MCF 10A (cell line): ENCODE measurements at regions not wholly inside any gene's neighbourhood (a gene's known extent, or its start where the extent isn't known, plus 50 kb on each side); places are given as distances from the start of the nearest gene placed in this dataset.

ENCODE experiments used
- BruUV-seq: library from RNA; stranded (reverse); fragments of 400-500 nt; replicated peaks from 2 replicates; lab custom pipeline; 2021; lab: Mats Ljungman, UMichigan
- CTCF ChIA-PET: fragments of 300-600 bp; sonication (Branson Sonifier 250); formaldehyde crosslinking; extraction: SDS; loops from one replicate; lab custom pipeline; 2021; ENCODE audit warnings: antibody characterized with exemption, inconsistent platforms; lab: Yijun Ruan, JAX
- POLR2A ChIA-PET: fragments of 300-600, 350-650 bp; sonication (Branson Sonifier 250); formaldehyde crosslinking; extraction: SDS; loops from one replicate; lab custom pipeline; 2020; ENCODE audit warnings: antibody characterized with exemption, inconsistent platforms; lab: Yijun Ruan, JAX
- DNase-seq: peaks from one replicate; pipeline ENCODE4 v3.0.0-alpha.2; 2018; ENCODE audit not compliant: unreplicated experiment
- H3K27ac Mint-ChIP-seq: one replicate; pipeline ENCODE4 v1.8.0; 2022; ENCODE audit warnings: mild to moderate bottlenecking, low read depth, mixed read lengths; ENCODE audit not compliant: unreplicated experiment
- H3K27me3 Mint-ChIP-seq: one replicate; pipeline ENCODE4 v1.8.0; 2022; ENCODE audit warnings: mixed read lengths; ENCODE audit not compliant: insufficient read depth, unreplicated experiment
- H3K36me3 Mint-ChIP-seq: one replicate; pipeline ENCODE4 v1.8.0; 2022; ENCODE audit warnings: mild to moderate bottlenecking, moderate library complexity, mixed read lengths; ENCODE audit not compliant: insufficient read depth, unreplicated experiment
- H3K4me1 Mint-ChIP-seq: one replicate; pipeline ENCODE4 v1.8.0; 2022; ENCODE audit warnings: mixed read lengths; ENCODE audit not compliant: insufficient read depth, unreplicated experiment
- H3K4me3 Mint-ChIP-seq: one replicate; pipeline ENCODE4 v1.8.0; 2022; ENCODE audit warnings: mild to moderate bottlenecking, moderate library complexity, mixed read lengths; ENCODE audit not compliant: unreplicated experiment
- H3K9me3 Mint-ChIP-seq: one replicate; pipeline ENCODE4 v1.8.0; 2022; ENCODE audit warnings: mixed read lengths; ENCODE audit not compliant: unreplicated experiment
- intact Hi-C: fragments of 100-400 bp; cut with micrococcal nuclease; formaldehyde crosslinking; loops from 2 replicates; pipeline ENCODE4 v1.14.1; 2022
- TF ChIP-seq, protein P1 (sequence below): fragments of 200-600 bp; IDR thresholded peaks from one replicate; pipeline ENCODE4 v1.8.0; 2022; ENCODE audit warnings: antibody characterized with exemption, mild to moderate bottlenecking; ENCODE audit not compliant: unreplicated experiment

DNA sequence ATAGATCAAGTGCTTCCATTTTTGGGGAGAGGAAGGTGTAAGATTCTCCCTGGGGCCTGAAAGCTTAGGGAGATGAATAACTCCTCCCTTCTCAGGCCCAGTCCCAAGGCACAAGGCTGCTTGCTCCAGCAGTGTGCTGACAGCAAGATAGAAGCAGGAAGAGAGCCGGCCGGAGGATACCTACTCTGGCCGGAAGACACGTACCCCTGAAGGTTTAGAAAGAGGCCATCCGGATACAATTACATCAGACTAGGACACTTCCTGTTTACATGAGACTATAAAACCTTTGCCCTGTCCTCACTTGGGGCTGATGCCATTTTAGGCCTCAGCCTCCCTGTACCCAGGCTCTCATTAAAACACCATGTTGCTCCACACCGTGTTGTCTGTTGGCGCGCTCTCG lies 329.9 kb downstream of the SV2B start:
- ChIA-PET POLR2A (interaction anchor here (0.9 kb wide), 1 partner anchor 85 kb away, joined by 3 read pairs; no protein-coding TSS in a partner anchor), CTCF (no interaction called here)
- TF ChIP-seq, protein P1, sequence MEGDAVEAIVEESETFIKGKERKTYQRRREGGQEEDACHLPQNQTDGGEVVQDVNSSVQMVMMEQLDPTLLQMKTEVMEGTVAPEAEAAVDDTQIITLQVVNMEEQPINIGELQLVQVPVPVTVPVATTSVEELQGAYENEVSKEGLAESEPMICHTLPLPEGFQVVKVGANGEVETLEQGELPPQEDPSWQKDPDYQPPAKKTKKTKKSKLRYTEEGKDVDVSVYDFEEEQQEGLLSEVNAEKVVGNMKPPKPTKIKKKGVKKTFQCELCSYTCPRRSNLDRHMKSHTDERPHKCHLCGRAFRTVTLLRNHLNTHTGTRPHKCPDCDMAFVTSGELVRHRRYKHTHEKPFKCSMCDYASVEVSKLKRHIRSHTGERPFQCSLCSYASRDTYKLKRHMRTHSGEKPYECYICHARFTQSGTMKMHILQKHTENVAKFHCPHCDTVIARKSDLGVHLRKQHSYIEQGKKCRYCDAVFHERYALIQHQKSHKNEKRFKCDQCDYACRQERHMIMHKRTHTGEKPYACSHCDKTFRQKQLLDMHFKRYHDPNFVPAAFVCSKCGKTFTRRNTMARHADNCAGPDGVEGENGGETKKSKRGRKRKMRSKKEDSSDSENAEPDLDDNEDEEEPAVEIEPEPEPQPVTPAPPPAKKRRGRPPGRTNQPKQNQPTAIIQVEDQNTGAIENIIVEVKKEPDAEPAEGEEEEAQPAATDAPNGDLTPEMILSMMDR, result no peak
- no peak for DNase-seq
- intact Hi-C loops, result no loop called here
- Mint-ChIP-seq H3K9me3 (peaks cover 6% of the 10 kb centered on the region), H3K27ac (no peak overlapping the region), H3K4me1 (no peaks in the 10 kb centered on the region), H3K36me3 (peaks cover 7% of the 10 kb centered on the region), H3K4me3 (no peak overlapping the region), H3K27me3 (no peaks in the 10 kb centered on the region)
- no TSS peak for BruUV-seq

GRCh38 chr15:91431041-91431715 lies 331.1 kb downstream of the SV2B start:
- Mint-ChIP-seq H3K4me1 (no peaks in the 10 kb centered on the region), H3K27ac (no peak overlapping the region), H3K4me3 (no peak overlapping the region), H3K9me3 (peaks cover 6% of the 10 kb centered on the region), H3K27me3 (no peaks in the 10 kb centered on the region), H3K36me3 (peaks cover 7% of the 10 kb centered on the region)
- no TSS peak for BruUV-seq
- TF ChIP-seq, protein P1, result no peak
- DNase-seq, result no peak
- ChIA-PET CTCF (no interaction called here), POLR2A (no interaction called here)
- intact Hi-C loops, result no loop called here

DNA sequence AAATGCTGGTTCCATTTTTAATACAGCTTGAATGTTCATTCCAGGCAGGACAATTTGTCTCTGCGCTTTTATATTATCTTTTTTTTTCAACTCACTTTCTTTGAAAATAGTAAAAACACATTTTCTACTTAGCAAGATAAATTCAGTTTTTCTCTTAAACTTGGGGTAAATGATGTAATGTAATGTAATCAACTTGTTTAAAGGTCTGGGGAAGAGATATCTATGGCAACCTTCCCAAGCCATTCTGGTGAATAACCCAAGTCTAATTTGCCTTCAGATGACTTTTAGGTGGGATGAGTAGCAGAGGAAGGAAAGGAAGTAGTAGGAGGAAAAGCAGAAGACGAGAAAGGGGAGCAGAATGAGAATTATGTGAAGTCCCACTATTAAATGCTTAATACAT lies 335.1 kb downstream of the SV2B start:
- TF ChIP-seq, protein P1, result no peak
- H3K4me1 Mint-ChIP-seq, result no peaks in the 10 kb centered on the region
- intact Hi-C loops, result no loop called here
- no peak for DNase-seq
- H3K36me3 Mint-ChIP-seq, result no peaks in the 10 kb centered on the region
- peaks cover 6% of the 10 kb centered on the region for H3K9me3 Mint-ChIP-seq
- CTCF ChIA-PET, result interaction anchor here (0.6 kb wide), 1 partner anchor 20 kb away, joined by 3 read pairs; no protein-coding TSS in a partner anchor
- H3K27ac Mint-ChIP-seq, result no peak overlapping the region
- H3K27me3 Mint-ChIP-seq, result no peaks in the 10 kb centered on the region
- no peak overlapping the region for H3K4me3 Mint-ChIP-seq
- POLR2A ChIA-PET, result interaction anchor here (1.2 kb wide), 1 partner anchor 11 kb away, joined by 4 read pairs; no protein-coding TSS in a partner anchor
- BruUV-seq, result no TSS peak

DNA sequence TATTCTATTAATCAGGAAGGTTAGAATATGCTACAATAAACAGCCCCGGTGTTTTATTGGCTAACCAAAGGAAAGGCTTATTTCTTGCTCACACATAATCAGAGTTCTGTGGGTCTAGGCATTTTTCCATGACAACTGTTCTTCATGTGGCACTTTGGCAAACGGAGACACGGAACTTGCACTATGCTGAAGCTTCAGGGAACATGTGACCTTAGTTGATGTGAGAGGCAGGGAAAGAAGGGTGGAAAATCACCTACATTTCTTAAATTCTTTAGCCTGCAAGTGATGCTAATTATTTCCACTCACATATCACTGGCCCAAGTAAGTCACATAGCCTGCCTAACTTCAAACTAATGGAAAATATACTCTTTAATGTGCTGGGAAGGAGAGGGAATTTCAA lies 344.6 kb downstream of the SV2B start:
- Mint-ChIP-seq H3K4me3 (no peak overlapping the region), H3K9me3 (peaks cover 8% of the 10 kb centered on the region), H3K27me3 (no peaks in the 10 kb centered on the region), H3K27ac (no peak overlapping the region), H3K36me3 (no peaks in the 10 kb centered on the region), H3K4me1 (no peaks in the 10 kb centered on the region)
- no peak for DNase-seq
- intact Hi-C loops, result no loop called here
- ChIA-PET POLR2A (no interaction called here), CTCF (interaction anchor here (0.6 kb wide), 1 partner anchor 280 kb away, joined by 3 read pairs; no protein-coding TSS in a partner anchor)
- TF ChIP-seq, protein P1, result no peak
- BruUV-seq, result no TSS peak
